ENCODE measurements at regions not wholly inside any gene's neighbourhood (a gene's known extent, or its start where the extent isn't known, plus 50 kb on each side); places are given as distances from the start of the nearest gene placed in this dataset.

DNA sequence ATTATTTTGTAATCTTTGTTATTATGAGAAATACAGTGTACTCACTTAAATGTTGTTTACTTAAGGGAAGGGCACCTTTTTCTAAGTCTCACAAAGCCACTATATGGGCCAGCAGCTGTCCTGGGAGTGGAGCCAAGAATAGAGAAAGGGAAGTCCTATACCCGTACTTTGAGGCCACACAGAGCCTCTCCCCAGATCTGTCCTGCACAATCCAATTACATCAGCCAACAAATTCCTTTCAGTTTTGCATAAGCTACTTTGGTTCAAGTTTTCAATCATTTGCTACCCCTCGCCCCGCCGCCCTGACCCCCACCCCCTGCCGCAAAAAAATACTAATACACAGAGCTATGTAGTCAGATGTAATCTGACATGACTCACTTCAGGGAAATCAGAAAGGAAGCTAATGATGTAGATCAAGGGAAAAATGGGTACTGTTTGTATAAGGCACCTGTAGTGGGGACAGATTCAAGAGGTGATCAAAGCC lies 297.4 kb upstream of the NEBL start (continued):
- TF ChIP-seq, protein P1, sequence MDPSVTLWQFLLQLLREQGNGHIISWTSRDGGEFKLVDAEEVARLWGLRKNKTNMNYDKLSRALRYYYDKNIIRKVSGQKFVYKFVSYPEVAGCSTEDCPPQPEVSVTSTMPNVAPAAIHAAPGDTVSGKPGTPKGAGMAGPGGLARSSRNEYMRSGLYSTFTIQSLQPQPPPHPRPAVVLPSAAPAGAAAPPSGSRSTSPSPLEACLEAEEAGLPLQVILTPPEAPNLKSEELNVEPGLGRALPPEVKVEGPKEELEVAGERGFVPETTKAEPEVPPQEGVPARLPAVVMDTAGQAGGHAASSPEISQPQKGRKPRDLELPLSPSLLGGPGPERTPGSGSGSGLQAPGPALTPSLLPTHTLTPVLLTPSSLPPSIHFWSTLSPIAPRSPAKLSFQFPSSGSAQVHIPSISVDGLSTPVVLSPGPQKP (IDR thresholded peaks at IDR 0.05; ENCODE audit: low read depth, low read length), result no peak
- TF ChIP-seq, protein P2, sequence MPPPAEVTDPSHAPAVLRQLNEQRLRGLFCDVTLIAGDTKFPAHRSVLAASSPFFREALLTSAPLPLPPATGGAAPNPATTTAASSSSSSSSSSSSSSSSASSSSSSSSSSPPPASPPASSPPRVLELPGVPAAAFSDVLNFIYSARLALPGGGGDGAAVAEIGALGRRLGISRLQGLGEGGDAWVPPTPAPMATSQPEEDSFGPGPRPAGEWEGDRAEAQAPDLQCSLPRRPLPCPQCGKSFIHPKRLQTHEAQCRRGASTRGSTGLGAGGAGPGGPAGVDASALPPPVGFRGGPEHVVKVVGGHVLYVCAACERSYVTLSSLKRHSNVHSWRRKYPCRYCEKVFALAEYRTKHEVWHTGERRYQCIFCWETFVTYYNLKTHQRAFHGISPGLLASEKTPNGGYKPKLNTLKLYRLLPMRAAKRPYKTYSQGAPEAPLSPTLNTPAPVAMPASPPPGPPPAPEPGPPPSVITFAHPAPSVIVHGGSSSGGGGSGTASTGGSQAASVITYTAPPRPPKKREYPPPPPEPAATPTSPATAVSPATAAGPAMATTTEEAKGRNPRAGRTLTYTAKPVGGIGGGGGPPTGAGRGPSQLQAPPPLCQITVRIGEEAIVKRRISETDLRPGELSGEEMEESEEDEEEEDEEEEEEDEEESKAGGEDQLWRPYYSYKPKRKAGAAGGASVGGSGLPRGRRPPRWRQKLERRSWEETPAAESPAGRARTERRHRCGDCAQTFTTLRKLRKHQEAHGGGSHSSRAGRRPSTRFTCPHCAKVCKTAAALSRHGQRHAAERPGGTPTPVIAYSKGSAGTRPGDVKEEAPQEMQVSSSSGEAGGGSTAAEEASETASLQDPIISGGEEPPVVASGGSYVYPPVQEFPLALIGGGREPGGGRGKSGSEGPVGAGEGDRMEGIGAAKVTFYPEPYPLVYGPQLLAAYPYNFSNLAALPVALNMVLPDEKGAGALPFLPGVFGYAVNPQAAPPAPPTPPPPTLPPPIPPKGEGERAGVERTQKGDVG (CRISPR knock-in tag; IDR thresholded peaks at IDR 0.05), result no peak
- TF ChIP-seq CBFB (IDR thresholded peaks at IDR 0.05; ENCODE audit: low read depth), result no peak
- TF ChIP-seq, protein P3, sequence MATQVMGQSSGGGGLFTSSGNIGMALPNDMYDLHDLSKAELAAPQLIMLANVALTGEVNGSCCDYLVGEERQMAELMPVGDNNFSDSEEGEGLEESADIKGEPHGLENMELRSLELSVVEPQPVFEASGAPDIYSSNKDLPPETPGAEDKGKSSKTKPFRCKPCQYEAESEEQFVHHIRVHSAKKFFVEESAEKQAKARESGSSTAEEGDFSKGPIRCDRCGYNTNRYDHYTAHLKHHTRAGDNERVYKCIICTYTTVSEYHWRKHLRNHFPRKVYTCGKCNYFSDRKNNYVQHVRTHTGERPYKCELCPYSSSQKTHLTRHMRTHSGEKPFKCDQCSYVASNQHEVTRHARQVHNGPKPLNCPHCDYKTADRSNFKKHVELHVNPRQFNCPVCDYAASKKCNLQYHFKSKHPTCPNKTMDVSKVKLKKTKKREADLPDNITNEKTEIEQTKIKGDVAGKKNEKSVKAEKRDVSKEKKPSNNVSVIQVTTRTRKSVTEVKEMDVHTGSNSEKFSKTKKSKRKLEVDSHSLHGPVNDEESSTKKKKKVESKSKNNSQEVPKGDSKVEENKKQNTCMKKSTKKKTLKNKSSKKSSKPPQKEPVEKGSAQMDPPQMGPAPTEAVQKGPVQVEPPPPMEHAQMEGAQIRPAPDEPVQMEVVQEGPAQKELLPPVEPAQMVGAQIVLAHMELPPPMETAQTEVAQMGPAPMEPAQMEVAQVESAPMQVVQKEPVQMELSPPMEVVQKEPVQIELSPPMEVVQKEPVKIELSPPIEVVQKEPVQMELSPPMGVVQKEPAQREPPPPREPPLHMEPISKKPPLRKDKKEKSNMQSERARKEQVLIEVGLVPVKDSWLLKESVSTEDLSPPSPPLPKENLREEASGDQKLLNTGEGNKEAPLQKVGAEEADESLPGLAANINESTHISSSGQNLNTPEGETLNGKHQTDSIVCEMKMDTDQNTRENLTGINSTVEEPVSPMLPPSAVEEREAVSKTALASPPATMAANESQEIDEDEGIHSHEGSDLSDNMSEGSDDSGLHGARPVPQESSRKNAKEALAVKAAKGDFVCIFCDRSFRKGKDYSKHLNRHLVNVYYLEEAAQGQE (IDR thresholded peaks at IDR 0.05; ENCODE audit: low read depth, low read length), result no peak
- no peak for TF ChIP-seq POLR2A (IDR thresholded peaks at IDR 0.05; ENCODE audit: low read depth, low read length)
